K562 (cell line): ENCODE measurements at regions not wholly inside any gene's neighbourhood (a gene's known extent, or its start where the extent isn't known, plus 50 kb on each side); places are given as distances from the start of the nearest gene placed in this dataset.

Source experiments
- ATAC-seq: fragments of 200-7000 bp; cut with Tn5 transposase; 3 replicates; pipeline ENCODE4 v1.9.1; 2020; ENCODE audit warnings: moderate library complexity
- BruUV-seq: library from RNA; stranded (reverse); fragments of 400-500 nt; replicated peaks from 2 replicates; lab custom pipeline; 2021; lab: Mats Ljungman, UMichigan
- CTCF ChIA-PET: fragments of 300-600 bp; formaldehyde crosslinking; extraction: SDS; loops from one replicate; lab custom pipeline; 2021; ENCODE audit warnings: low intra/inter-chr PET ratio; lab: Yijun Ruan, JAX
- POLR2A ChIA-PET: fragments of 300-600, 350-650 bp; sonication (Branson Sonifier 250); formaldehyde crosslinking; extraction: SDS; loops from one replicate; lab custom pipeline; 2021; ENCODE audit warnings: antibody characterized with exemption, inconsistent platforms; lab: Yijun Ruan, JAX
- DNase-seq, 4 experiments: peaks; one replicate each; pipeline versions ENCODE4 v3.0.0 to v3.0.0-alpha.2; 2011 to 2018; ENCODE audit warnings: low spot score in 3 of 4, mixed read lengths in 3 of 4; ENCODE audit errors: extremely low read depth in 1 of 4
- FAIRE-seq: peaks from 2 replicates; lab custom pipeline; 2011; peaks lifted over from hg19 to GRCh38; lab: Jason Lieb, UNC
- H2AFZ ChIP-seq: 2 replicates; pipeline ENCODE4 v1.6.0; 2011; ENCODE audit warnings: low read depth, low read length, control low read depth, inconsistent platforms
- H3K27ac ChIP-seq: fragments of 200-600 bp; 3 replicates; pipeline ENCODE4 v1.8.0; 2011; ENCODE audit warnings: low read depth, mild to moderate bottlenecking, control low read depth, inconsistent platforms, low read length, moderate library complexity, mixed read lengths; ENCODE audit errors: extremely low read depth
- H3K27me3 ChIP-seq, 2 experiments: fragments of 300-600 bp in 1 of 2; 2 replicates in 1 of 2; 3 replicates in 1 of 2; pipeline versions ENCODE4 v1.6.0 to v1.8.0; 2011; ENCODE audit warnings: inconsistent platforms in 2 of 2, low read length in 2 of 2, mild to moderate bottlenecking in 1 of 2, mixed read lengths in 1 of 2, moderate library complexity in 1 of 2; ENCODE audit not compliant: control insufficient read depth in 2 of 2, insufficient read depth in 2 of 2
- H3K36me3 ChIP-seq: fragments of 300-600 bp; 3 replicates; pipeline ENCODE4 v1.8.0; 2011; ENCODE audit warnings: mild to moderate bottlenecking, low read length, inconsistent platforms; ENCODE audit not compliant: control insufficient read depth, insufficient read depth
- H3K4me1 ChIP-seq, 2 experiments: fragments of 200-600 bp in 1 of 2; replicated peaks in 1 of 2; 2 replicates in 1 of 2; 3 replicates in 1 of 2; pipeline versions ENCODE4 v1.5.1 to v1.8.0; 2011; ENCODE audit warnings: inconsistent platforms in 2 of 2, low read length in 2 of 2, mild to moderate bottlenecking in 1 of 2, mixed read lengths in 1 of 2, moderate library complexity in 1 of 2; ENCODE audit not compliant: control insufficient read depth in 2 of 2, insufficient read depth in 2 of 2
- H3K4me2 ChIP-seq: 2 replicates; pipeline ENCODE4 v1.6.1; 2011; ENCODE audit warnings: low read length, control low read depth, inconsistent platforms, mixed read lengths; ENCODE audit not compliant: insufficient read depth
- H3K4me3 ChIP-seq: fragments of 200-600 bp; sonication (generic), shearing (Covaris generic); 2 replicates; pipeline ENCODE4 v1.5.1; 2016; ENCODE audit warnings: control low read depth, inconsistent platforms
- H3K79me2 ChIP-seq: fragments of 200-600 bp; 3 replicates; pipeline ENCODE4 v1.8.0; 2011; ENCODE audit warnings: low read length, inconsistent platforms; ENCODE audit not compliant: control insufficient read depth, insufficient read depth
- H3K9ac ChIP-seq, 2 experiments: 2 replicates each; pipeline versions ENCODE4 v1.6.0 to v1.6.1; 2011; ENCODE audit warnings: low read depth in 2 of 2, low read length in 2 of 2, control low read depth in 1 of 2, inconsistent platforms in 1 of 2, mild to moderate bottlenecking in 1 of 2, mixed read lengths in 1 of 2; ENCODE audit not compliant: insufficient read depth in 1 of 2
- H3K9me1 ChIP-seq: one replicate; pipeline ENCODE4 v1.6.0; 2011; ENCODE audit warnings: inconsistent platforms, mild to moderate bottlenecking, low read length, moderate library complexity; ENCODE audit not compliant: control insufficient read depth, insufficient read depth
- H3K9me3 ChIP-seq: replicated peaks from 2 replicates; pipeline ENCODE4 v1.5.1; 2011; ENCODE audit warnings: low read depth, low read length, inconsistent platforms; ENCODE audit not compliant: control insufficient read depth, insufficient read depth
- H4K20me1 ChIP-seq: replicated peaks from 2 replicates; pipeline ENCODE4 v1.6.1; 2011; ENCODE audit warnings: low read length, inconsistent platforms, mixed read lengths; ENCODE audit not compliant: control insufficient read depth, insufficient read depth
- AFF4 ChIP-seq: sonication (generic); formaldehyde crosslinking; IDR thresholded peaks from 2 replicates; pipeline ENCODE4 v1.8.0; 2023; ENCODE audit warnings: mild to moderate bottlenecking, missing genetic modification reagents
- ARHGAP35 ChIP-seq: fragments of 450-650 bp; IDR thresholded peaks from 2 replicates; pipeline ENCODE4 v1.6.1; 2018; ENCODE audit not compliant: partially characterized antibody
- DPF2 ChIP-seq: fragments of 450-650 bp; IDR thresholded peaks from 2 replicates; pipeline ENCODE4 v1.6.1; 2016
- FIP1L1 ChIP-seq: fragments of 200-400 bp; formaldehyde crosslinking; IDR thresholded peaks from 2 replicates; pipeline ENCODE4 v1.6.1; 2018; ENCODE audit warnings: mild to moderate bottlenecking, low read depth, low read length; ENCODE audit not compliant: poor library complexity, severe bottlenecking
- FOS ChIP-seq: IDR thresholded peaks from 3 replicates; pipeline ENCODE4 v1.6.1; 2011; ENCODE audit not compliant: insufficient read length; ENCODE audit errors: extremely low read depth
- MCM3 ChIP-seq: fragments of 450-650 bp; IDR thresholded peaks from 2 replicates; pipeline ENCODE4 v1.6.1; 2016
- MCM5 ChIP-seq: fragments of 450-650 bp; IDR thresholded peaks from 2 replicates; pipeline ENCODE4 v1.6.1; 2016; ENCODE audit warnings: low read depth
- MXI1 ChIP-seq: IDR thresholded peaks from 2 replicates; pipeline ENCODE4 v1.6.1; 2011; ENCODE audit warnings: low read depth, mild to moderate bottlenecking, improper control_type of control experiment, low read length
- MYNN ChIP-seq, 2 experiments: sonication (generic); formaldehyde crosslinking in 1 of 2; IDR thresholded peaks; 2 replicates each; pipeline versions ENCODE4 v1.5.0 to v1.6.1; 2016 to 2020; ENCODE audit warnings: antibody characterized with exemption in 1 of 2, missing genetic modification reagents in 1 of 2
- PCBP1 ChIP-seq: fragments of 200-400 bp; formaldehyde crosslinking; IDR thresholded peaks from 2 replicates; pipeline ENCODE4 v1.6.1; 2018; ENCODE audit warnings: mild to moderate bottlenecking, low read depth, low read length; ENCODE audit not compliant: poor library complexity, severe bottlenecking
- RFX7 ChIP-seq: fragments of 250-450 bp; sonication (Bioruptor Pico); IDR thresholded peaks from 2 replicates; pipeline ENCODE4 v1.5.1; 2021; ENCODE audit warnings: mild to moderate bottlenecking
- SUPT5H ChIP-seq: fragments of 450-650 bp; IDR thresholded peaks from 2 replicates; pipeline ENCODE4 v1.6.1; 2016
- WHSC1 ChIP-seq: IDR thresholded peaks from one replicate; pipeline ENCODE4 v1.6.1; 2012; ENCODE audit warnings: low read length, control low read depth, inconsistent platforms
- ZBTB34 ChIP-seq: fragments of 250-450 bp; sonication (Bioruptor Pico); IDR thresholded peaks from 2 replicates; pipeline ENCODE4 v1.8.0; 2021; ENCODE audit warnings: mild to moderate bottlenecking, moderate library complexity
- ZNF197 ChIP-seq: fragments of 200-800 bp; sonication (Bioruptor generic); IDR thresholded peaks from 2 replicates; pipeline ENCODE4 v1.6.1; 2016; ENCODE audit warnings: low read depth, missing genetic modification characterization, missing compliant biosample characterization
- ZNF408 ChIP-seq: fragments of 250-450 bp; sonication (Bioruptor Pico); IDR thresholded peaks from 2 replicates; pipeline ENCODE4 v1.4.0; 2020; ENCODE audit warnings: low read depth, mild to moderate bottlenecking, moderate library complexity
- ZNF511 ChIP-seq: sonication (generic); formaldehyde crosslinking; IDR thresholded peaks from 2 replicates; pipeline ENCODE4 v1.8.0; 2022; ENCODE audit warnings: mild to moderate bottlenecking, missing genetic modification reagents
- ZSCAN32 ChIP-seq: fragments of 450-650 bp; formaldehyde crosslinking; IDR thresholded peaks from 2 replicates; pipeline ENCODE4 v1.4.0; 2020; ENCODE audit warnings: mild to moderate bottlenecking, moderate library complexity
- WGBS: fragments of 100-300 bp; shearing (Covaris generic); methylation state at CpG from one replicate; pipeline ENCODE4 v1.1.6; 2016; ENCODE audit warnings: low coverage, mixed read lengths; ENCODE audit not compliant: insufficient coverage; ENCODE audit errors: missing lambda C conversion rate; 5-methylcytosine and 5-hydroxymethylcytosine counted together
- in situ Hi-C: fragments of 300-500 bp; cut with MboI; formaldehyde crosslinking; loops from 4 replicates; pipeline ENCODE4 v1.15.0; 2018; ENCODE audit warnings: inconsistent platforms, mixed read lengths
- intact Hi-C: fragments of 100-400 bp; cut with micrococcal nuclease; formaldehyde crosslinking; loops from 2 replicates; pipeline ENCODE4 v1.14.2; 2022
- TF ChIP-seq, protein P1 (sequence below): sonication (generic); formaldehyde crosslinking; IDR thresholded peaks from 2 replicates; pipeline ENCODE4 v1.8.0; 2022; ENCODE audit warnings: mild to moderate bottlenecking, low read depth, missing genetic modification reagents

DNA sequence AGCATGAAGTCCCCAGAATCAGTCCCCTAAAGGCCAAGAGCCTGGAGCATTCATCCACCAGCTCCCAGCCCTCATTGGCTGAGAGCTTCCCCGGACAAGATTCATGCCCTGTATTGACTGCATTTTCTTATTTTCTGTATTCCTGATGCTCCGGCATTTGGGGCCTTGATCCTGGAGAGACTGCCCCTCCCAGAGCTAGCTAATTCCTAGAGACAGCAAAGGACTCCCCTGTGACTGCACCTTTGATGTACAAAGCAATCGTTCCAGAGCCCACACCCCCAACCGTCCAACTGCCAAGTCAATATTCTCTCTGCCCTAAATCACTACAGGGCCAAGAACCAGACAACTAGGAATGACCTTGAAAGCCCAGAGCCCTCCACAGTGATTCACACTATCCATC lies 93.4 kb upstream of the CDH5 start:
- BruUV-seq, result no TSS peak
- no peak overlapping the region for H2AFZ ChIP-seq
- ATAC-seq (no peak), FAIRE-seq (no peak), DNase-seq (no peak)
- no peaks in the 10 kb centered on the region for H4K20me1 ChIP-seq
- no peak overlapping the region for H3K4me2 ChIP-seq
- CTCF ChIA-PET, result no interaction called here
- in situ Hi-C loops (no loop called here), intact Hi-C loops (no loop called here)
- H3K9me3 ChIP-seq, result no peaks in the 10 kb centered on the region; the same call in 1 of the 2 replicates
- H3K36me3 ChIP-seq, result no peaks in the 10 kb centered on the region
- H3K4me3 ChIP-seq, result no peak overlapping the region
- no peaks in the 10 kb centered on the region for H3K27me3 ChIP-seq
- no peak overlapping the region for H3K9ac ChIP-seq
- H3K9me1 ChIP-seq, result no peaks in the 10 kb centered on the region
- peaks cover 0 to 7% of the 10 kb centered on the region in 2 experiments; a peak in 2 of 5 replicates for H3K4me1 ChIP-seq
- WGBS, result 2% methylated on average over 4 of the region's 4 CpGs
- H3K27ac ChIP-seq, result no peak overlapping the region
- POLR2A ChIA-PET, result no interaction called here
- no peaks in the 10 kb centered on the region for H3K79me2 ChIP-seq
- TF ChIP-seq ZNF408 (CRISPR knock-in tag) (no peak), PCBP1 (no peak), DPF2 (no peak), MYNN (IDR thresholded peaks at IDR 0.05) (no peak), MYNN (CRISPR knock-in tag; IDR thresholded peaks at IDR 0.05) (no peak), ARHGAP35 (no peak), ZNF197 (no peak), SUPT5H (no peak), MCM3 (no peak), FOS (no peak), RFX7 (CRISPR knock-in tag) (no peak), AFF4 (CRISPR knock-in tag) (no peak), FIP1L1 (no peak), ZBTB34 (no peak), ZSCAN32 (CRISPR knock-in tag) (no peak), ZNF511 (CRISPR knock-in tag) (no peak), MCM5 (no peak), MXI1 (no peak), WHSC1 (no peak)
- TF ChIP-seq, protein P1, sequence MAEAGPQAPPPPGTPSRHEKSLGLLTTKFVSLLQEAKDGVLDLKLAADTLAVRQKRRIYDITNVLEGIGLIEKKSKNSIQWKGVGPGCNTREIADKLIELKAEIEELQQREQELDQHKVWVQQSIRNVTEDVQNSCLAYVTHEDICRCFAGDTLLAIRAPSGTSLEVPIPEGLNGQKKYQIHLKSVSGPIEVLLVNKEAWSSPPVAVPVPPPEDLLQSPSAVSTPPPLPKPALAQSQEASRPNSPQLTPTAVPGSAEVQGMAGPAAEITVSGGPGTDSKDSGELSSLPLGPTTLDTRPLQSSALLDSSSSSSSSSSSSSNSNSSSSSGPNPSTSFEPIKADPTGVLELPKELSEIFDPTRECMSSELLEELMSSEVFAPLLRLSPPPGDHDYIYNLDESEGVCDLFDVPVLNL, result no peak
